Activated T-cell treated with anti-CD3 and anti-CD28 coated beads, Interleukin-2, amount 50 U/mL, for 72 hours (primary cell): ENCODE measurements at regions not wholly inside any gene's neighbourhood (a gene's known extent, or its start where the extent isn't known, plus 50 kb on each side); places are given as distances from the start of the nearest gene placed in this dataset.

Source experiments
- ATAC-seq, 2 donors: fragments of 150-1000 bp; cut with Tn5 transposase; replicated peaks in 1 of 2; 2 replicates each; pipeline ENCODE4 v1.10.0; 2021; ENCODE audit warnings: moderate library complexity in 2 of 2, mild to moderate bottlenecking in 1 of 2
- DNase-seq, 2 donors: peaks; one replicate each; pipeline ENCODE4 v3.0.0; 2021 to 2022; ENCODE audit warnings: mixed read lengths in 1 of 2
- H3K27ac Mint-ChIP-seq: one replicate; pipeline ENCODE4 v1.8.0; 2022; ENCODE audit warnings: mild to moderate bottlenecking, moderate library complexity, mixed read lengths
- H3K27me3 Mint-ChIP-seq: one replicate; pipeline ENCODE4 v1.8.0; 2022; ENCODE audit warnings: low read depth, mixed read lengths
- H3K36me3 Mint-ChIP-seq, 2 donors: one replicate each; pipeline ENCODE4 v1.8.0; 2022; ENCODE audit warnings: mixed read lengths in 2 of 2, mild to moderate bottlenecking in 1 of 2; ENCODE audit not compliant: insufficient read depth in 2 of 2
- H3K4me1 Mint-ChIP-seq: one replicate; pipeline ENCODE4 v1.8.0; 2022; ENCODE audit warnings: low read depth, mixed read lengths
- H3K4me3 Mint-ChIP-seq, 2 donors: one replicate each; pipeline ENCODE4 v1.8.0; 2022; ENCODE audit warnings: mild to moderate bottlenecking in 2 of 2, mixed read lengths in 2 of 2, moderate library complexity in 2 of 2
- H3K9me3 Mint-ChIP-seq, 2 donors: one replicate each; pipeline ENCODE4 v1.8.0; 2022; ENCODE audit warnings: mixed read lengths in 2 of 2

- no peaks in the 10 kb centered on the region for H3K36me3 Mint-ChIP-seq
- H3K27ac Mint-ChIP-seq, result no peak overlapping the region
- H3K9me3 Mint-ChIP-seq, result no peaks in the 10 kb centered on the region
- H3K4me1 Mint-ChIP-seq, result no peaks in the 10 kb centered on the region
- no peak for DNase-seq
- ATAC-seq, result no peak
- no peak overlapping the region for H3K4me3 Mint-ChIP-seq
- H3K27me3 Mint-ChIP-seq, result peaks cover 7% of the 10 kb centered on the region
These were observed 215.0 kb downstream of the NXPE2 start for GRCh38 chr11:114893329-114893728.

GRCh38 chr11:114896594-114896993, 218.3 kb downstream of the NXPE2 start:
- Mint-ChIP-seq H3K36me3 (peaks cover 2 to 7% of the 10 kb centered on the region in 2 donors), H3K4me3 (no peak overlapping the region), H3K4me1 (no peaks in the 10 kb centered on the region), H3K9me3 (peaks cover 0 to 2% of the 10 kb centered on the region in 2 donors), H3K27ac (no peak overlapping the region), H3K27me3 (peaks cover 7% of the 10 kb centered on the region)
- ATAC-seq, result no peak
- DNase-seq, result no peak

- Mint-ChIP-seq H3K27me3 (no peaks in the 10 kb centered on the region), H3K4me3 (no peak overlapping the region), H3K4me1 (no peaks in the 10 kb centered on the region), H3K9me3 (peaks cover 3 to 6% of the 10 kb centered on the region in 2 donors), H3K27ac (no peak overlapping the region), H3K36me3 (no peaks in the 10 kb centered on the region)
- ATAC-seq (no peak), DNase-seq (no peak)
These were observed 231.5 kb downstream of the NXPE2 start for GRCh38 chr11:114909866-114910265.

DNA sequence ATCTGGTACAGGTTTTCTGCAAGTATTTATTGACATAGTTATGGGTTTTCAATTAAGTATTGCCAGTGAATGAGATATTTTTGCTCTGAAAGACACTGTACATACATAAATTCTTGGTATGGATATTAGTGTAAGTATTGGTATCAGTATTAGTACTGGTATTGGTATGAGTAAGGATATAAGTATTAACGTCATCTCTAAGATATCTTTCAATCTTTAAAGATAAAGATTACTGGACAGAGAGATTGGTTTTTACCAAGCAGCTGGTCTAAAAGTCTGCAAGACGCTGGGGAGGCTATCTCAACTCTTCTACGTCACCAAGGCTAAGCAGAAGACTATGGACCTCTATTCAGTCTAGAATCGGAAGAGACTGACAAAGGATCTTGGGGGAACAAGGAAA, 234.5 kb downstream of the NXPE2 start:
- H3K27me3 Mint-ChIP-seq, result no peaks in the 10 kb centered on the region
- H3K9me3 Mint-ChIP-seq, result peaks cover 2 to 8% of the 10 kb centered on the region in 2 donors
- no peak overlapping the region for H3K27ac Mint-ChIP-seq
- DNase-seq (no peak), ATAC-seq (no peak)
- H3K36me3 Mint-ChIP-seq, result no peaks in the 10 kb centered on the region
- H3K4me3 Mint-ChIP-seq, result no peak overlapping the region
- H3K4me1 Mint-ChIP-seq, result no peaks in the 10 kb centered on the region

DNA sequence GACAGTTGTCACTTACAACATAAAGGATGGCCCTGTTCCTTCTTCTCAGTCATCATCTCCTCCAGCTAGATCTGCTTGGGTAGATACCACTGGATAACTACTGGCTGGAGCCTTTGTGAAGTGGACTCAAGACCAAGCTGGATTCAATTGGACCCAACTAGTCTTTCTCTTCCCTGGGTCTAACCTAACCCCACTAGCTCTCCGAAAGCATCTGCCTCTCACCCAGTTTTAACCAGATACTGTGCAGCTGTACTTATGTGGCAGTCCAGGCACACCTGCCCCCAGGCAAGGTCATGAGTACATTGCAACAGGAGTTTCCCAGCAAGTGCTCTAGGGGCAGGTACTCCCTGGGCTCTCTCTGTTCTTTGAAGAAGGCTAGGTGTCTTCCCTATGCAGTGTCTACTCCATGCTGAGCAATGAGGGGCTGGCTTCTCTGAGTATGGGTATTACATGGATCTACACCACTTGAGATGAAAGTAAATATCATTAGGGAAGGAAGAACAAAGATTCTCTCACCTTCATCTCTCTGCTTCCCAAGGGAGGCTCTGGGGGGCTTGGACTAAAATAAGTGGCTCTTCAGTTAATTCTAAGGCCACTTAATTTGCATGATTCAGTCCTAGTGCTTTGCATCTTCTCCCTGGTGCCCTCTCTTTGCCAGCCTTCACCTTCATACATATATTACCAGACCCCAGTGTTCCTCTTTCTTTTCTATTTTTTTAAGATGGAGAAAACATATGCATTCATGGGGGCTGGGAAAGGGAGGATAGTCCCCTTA, 236.1 kb downstream of the NXPE2 start:
- H3K36me3 Mint-ChIP-seq, result no peaks in the 10 kb centered on the region
- DNase-seq (no peak), ATAC-seq (no peak)
- H3K4me3 Mint-ChIP-seq, result no peak overlapping the region
- peaks cover 2 to 4% of the 10 kb centered on the region in 2 donors for H3K9me3 Mint-ChIP-seq
- H3K27ac Mint-ChIP-seq, result no peak overlapping the region
- no peaks in the 10 kb centered on the region for H3K4me1 Mint-ChIP-seq
- H3K27me3 Mint-ChIP-seq, result no peaks in the 10 kb centered on the region

DNA sequence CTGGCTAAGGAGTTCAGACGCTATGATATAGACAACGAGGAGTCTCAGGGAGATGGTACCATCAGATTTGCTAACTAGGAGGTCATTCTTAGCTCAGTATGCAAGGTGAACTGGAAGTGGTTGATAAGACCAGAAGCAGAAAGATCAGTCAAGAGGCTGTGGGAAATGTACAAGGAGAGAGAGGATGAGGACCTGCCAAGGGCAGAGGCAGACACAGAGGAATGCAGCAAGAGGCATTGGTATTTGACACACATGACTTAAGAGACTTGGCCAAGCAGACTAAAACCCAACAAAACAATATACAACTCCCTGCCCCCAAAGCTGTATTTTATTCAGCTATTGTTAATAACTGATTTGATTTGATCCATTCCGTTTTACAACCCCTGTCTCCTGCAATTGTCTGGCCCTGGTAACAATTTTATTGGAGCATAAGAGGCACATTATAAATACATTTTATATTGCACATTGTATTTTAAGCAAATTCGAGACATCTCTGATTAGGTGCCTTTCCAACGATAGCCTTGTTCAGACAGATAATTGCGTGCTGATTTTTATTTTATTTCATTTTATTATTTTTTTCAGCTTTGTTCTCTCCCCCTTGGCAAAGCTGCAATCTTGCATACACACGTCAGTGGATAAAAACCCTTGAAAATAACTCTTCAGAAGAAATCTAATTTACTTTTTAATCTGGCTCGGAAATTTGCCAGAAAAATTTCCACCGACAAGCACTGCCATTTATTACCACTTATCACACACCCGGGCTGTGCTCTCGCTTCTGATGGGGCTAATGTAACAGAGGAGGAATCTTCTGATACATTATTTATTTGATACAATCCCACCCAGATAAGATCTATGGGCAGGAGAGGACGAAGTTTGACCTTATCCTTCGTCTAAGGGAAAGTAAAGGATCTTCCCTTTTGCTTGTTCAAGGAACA, 237.8 kb downstream of the NXPE2 start:
- Mint-ChIP-seq H3K36me3 (no peaks in the 10 kb centered on the region), H3K4me1 (no peaks in the 10 kb centered on the region), H3K27ac (no peak overlapping the region), H3K27me3 (no peaks in the 10 kb centered on the region), H3K4me3 (no peak overlapping the region), H3K9me3 (peaks cover 2 to 4% of the 10 kb centered on the region in 2 donors)
- DNase-seq (no peak), ATAC-seq (no peak)

DNA sequence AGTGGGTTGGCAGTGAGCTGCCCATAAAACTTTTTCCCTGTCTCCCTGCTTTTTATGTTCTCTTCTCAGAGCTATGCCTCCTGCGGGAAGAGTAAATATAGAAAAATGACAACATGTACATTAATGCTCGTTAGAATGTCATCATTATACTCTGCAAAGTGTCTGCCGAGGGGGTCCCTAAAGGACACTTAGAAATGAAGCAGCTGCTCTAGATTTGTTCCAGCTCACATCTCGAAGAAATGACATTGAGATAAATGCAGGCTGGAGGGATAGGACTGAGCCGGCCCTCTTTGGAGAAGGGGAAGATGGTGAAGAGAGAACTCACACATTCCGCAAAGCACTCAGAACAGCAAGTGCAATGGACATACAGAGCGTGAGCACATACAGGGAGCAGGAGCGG, 240.0 kb downstream of the NXPE2 start:
- no peak overlapping the region for H3K27ac Mint-ChIP-seq
- H3K9me3 Mint-ChIP-seq, result peaks cover 3% of the 10 kb centered on the region in 2 donors
- no peaks in the 10 kb centered on the region for H3K36me3 Mint-ChIP-seq
- no peak overlapping the region for H3K4me3 Mint-ChIP-seq
- DNase-seq (no peak), ATAC-seq (no peak)
- no peaks in the 10 kb centered on the region for H3K27me3 Mint-ChIP-seq
- no peaks in the 10 kb centered on the region for H3K4me1 Mint-ChIP-seq

- DNase-seq (no peak), ATAC-seq (no peak)
- Mint-ChIP-seq H3K4me3 (no peak overlapping the region), H3K4me1 (no peaks in the 10 kb centered on the region), H3K27ac (no peak overlapping the region), H3K9me3 (peaks cover 0 to 4% of the 10 kb centered on the region in 2 donors), H3K27me3 (no peaks in the 10 kb centered on the region), H3K36me3 (no peaks in the 10 kb centered on the region)
These were observed 243.4 kb downstream of the NXPE2 start for GRCh38 chr11:114921697-114922096.

- H3K27me3 Mint-ChIP-seq, result no peaks in the 10 kb centered on the region
- H3K27ac Mint-ChIP-seq, result no peak overlapping the region
- DNase-seq (no peak), ATAC-seq (no peak)
- no peaks in the 10 kb centered on the region for H3K4me1 Mint-ChIP-seq
- no peak overlapping the region for H3K4me3 Mint-ChIP-seq
- H3K9me3 Mint-ChIP-seq, result peaks cover 1 to 6% of the 10 kb centered on the region in 2 donors
- no peaks in the 10 kb centered on the region for H3K36me3 Mint-ChIP-seq
These were observed 245.7 kb downstream of the NXPE2 start for GRCh38 chr11:114924042-114924441.

DNA sequence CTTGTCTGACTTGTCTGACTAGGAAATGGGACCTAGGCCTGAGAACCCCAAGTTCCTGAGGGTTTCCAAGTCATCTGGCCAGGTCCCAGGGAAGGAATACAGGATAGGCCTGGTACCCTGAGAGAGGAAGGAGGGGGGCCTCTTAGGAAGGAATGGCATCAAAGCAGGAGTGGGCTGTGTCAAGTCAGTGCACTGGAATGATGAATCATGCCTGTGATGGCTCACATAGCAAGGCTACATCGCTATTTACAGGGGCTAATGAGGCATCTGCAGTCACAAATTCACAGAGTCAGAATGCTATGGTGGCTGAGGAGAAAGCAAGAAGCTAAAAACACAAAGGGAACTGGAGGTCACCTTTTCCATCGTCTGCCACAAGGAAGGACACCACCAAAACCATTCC, 247.3 kb downstream of the NXPE2 start:
- no peak for DNase-seq
- H3K27ac Mint-ChIP-seq, result no peak overlapping the region
- H3K4me3 Mint-ChIP-seq, result no peak overlapping the region
- H3K4me1 Mint-ChIP-seq, result no peaks in the 10 kb centered on the region
- H3K27me3 Mint-ChIP-seq, result no peaks in the 10 kb centered on the region
- H3K9me3 Mint-ChIP-seq, result peaks cover 1 to 6% of the 10 kb centered on the region in 2 donors
- no peak for ATAC-seq
- H3K36me3 Mint-ChIP-seq, result no peaks in the 10 kb centered on the region

DNA sequence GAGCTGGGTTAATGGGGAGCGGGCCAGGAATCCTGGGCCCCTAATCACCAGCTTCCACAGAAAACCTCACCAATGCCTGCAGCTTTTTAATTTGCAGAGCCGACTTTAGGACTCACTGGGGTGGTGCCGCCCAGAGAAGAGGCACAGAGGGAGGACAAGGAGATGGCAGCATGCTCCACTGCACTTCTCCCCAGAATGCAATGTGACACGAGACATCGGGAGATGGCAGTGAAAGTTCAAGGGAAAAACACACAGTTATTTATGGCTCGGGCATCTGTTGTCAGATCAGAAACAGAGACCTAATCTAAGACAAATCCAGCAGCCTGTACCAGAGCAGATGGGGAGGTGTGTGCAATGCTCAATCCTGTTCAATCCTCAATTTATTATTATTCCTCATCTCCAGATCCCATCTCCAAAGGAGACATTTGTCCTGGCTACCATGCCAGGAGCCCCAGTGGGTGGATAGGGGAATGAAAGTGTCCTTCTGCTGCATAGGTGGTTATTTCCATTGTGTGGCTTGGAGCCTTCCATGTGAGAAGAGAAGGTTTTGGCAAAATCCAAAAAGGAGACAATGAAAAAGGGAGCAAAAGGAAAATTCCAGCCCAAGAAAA, 250.0 kb downstream of the NXPE2 start:
- peaks cover 1 to 4% of the 10 kb centered on the region in 2 donors for H3K9me3 Mint-ChIP-seq
- DNase-seq (no peak), ATAC-seq (no peak)
- no peak overlapping the region for H3K27ac Mint-ChIP-seq
- H3K27me3 Mint-ChIP-seq, result no peaks in the 10 kb centered on the region
- no peaks in the 10 kb centered on the region for H3K36me3 Mint-ChIP-seq
- no peak overlapping the region for H3K4me3 Mint-ChIP-seq
- H3K4me1 Mint-ChIP-seq, result no peaks in the 10 kb centered on the region

DNA sequence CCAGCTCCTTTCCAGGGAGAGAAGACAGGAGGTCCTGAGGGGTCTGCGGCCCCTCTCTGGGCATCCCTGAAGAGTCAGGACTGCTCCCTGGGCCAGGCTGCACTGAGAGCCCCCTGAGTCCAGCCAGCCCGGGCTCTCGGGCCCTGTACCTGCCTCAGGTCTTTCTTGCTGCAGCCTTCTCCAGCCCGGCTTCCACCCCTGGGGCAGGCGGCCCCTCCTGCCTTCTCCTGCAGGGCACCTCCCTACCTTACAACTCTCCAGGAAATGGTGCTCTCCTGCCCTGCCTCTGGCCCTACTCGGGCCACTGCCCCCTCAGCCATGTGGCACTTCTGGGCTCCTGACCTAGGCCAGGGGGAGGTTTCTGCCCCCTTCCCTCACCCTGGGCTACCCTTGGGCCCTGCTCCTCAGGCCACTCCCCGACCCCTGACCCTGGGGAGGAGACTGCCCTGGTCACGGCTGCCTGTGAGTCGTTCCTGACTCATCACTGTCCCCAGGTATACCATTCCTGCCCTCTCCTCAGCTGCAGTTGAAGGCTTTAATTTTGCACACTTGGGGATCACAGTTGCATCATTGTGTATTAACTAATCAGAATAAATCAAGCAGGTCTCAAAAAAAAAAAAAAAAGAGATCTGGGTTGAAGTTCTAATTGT, 251.1 kb downstream of the NXPE2 start:
- DNase-seq (no peak), ATAC-seq (no peak)
- Mint-ChIP-seq H3K36me3 (no peaks in the 10 kb centered on the region), H3K27ac (no peak overlapping the region), H3K4me1 (no peaks in the 10 kb centered on the region), H3K9me3 (peaks cover 1 to 4% of the 10 kb centered on the region in 2 donors), H3K27me3 (no peaks in the 10 kb centered on the region), H3K4me3 (no peak overlapping the region)

- H3K4me3 Mint-ChIP-seq, result no peak overlapping the region
- no peaks in the 10 kb centered on the region for H3K4me1 Mint-ChIP-seq
- ATAC-seq (no peak), DNase-seq (no peak)
- no peak overlapping the region for H3K27ac Mint-ChIP-seq
- H3K36me3 Mint-ChIP-seq, result peaks cover 5 to 6% of the 10 kb centered on the region in 2 donors
- H3K9me3 Mint-ChIP-seq, result peaks cover 8% of the 10 kb centered on the region in 2 donors
- H3K27me3 Mint-ChIP-seq, result no peaks in the 10 kb centered on the region
These were observed 260.5 kb downstream of the NXPE2 start for GRCh38 chr11:114938799-114939198.
